ENCODE measurements at regions not wholly inside any gene's neighbourhood (a gene's known extent, or its start where the extent isn't known, plus 50 kb on each side); places are given as distances from the start of the nearest gene placed in this dataset.

GRCh38 chr4:108382751-108383150 is 214.0 kb upstream of the LEF1 start:
- ATAC-seq: no peak
- Mint-ChIP-seq H3K27ac (no peak overlapping the region), H3K27me3 (peaks cover 38% of the 10 kb centered on the region), H3K36me3 (no peaks in the 10 kb centered on the region), H3K9me3 (no peaks in the 10 kb centered on the region), H3K4me1 (no peaks in the 10 kb centered on the region), H3K4me3 (no peak overlapping the region)

GRCh38 chr4:108378164-108378563 is 209.4 kb upstream of the LEF1 start:
- Mint-ChIP-seq H3K27ac (no peak overlapping the region), H3K4me1 (no peaks in the 10 kb centered on the region), H3K27me3 (peaks cover 29% of the 10 kb centered on the region), H3K4me3 (no peak overlapping the region), H3K9me3 (no peaks in the 10 kb centered on the region), H3K36me3 (no peaks in the 10 kb centered on the region)
- ATAC-seq: no peak

GRCh38 chr4:108377021-108377420 is 208.3 kb upstream of the LEF1 start:
- no peak for ATAC-seq
- Mint-ChIP-seq H3K27me3 (peaks cover 20% of the 10 kb centered on the region), H3K4me3 (no peak overlapping the region), H3K36me3 (no peaks in the 10 kb centered on the region), H3K27ac (no peak overlapping the region), H3K9me3 (no peaks in the 10 kb centered on the region), H3K4me1 (no peaks in the 10 kb centered on the region)

- no peaks in the 10 kb centered on the region for H3K36me3 Mint-ChIP-seq
- H3K4me3 Mint-ChIP-seq: no peak overlapping the region
- H3K27ac Mint-ChIP-seq: no peak overlapping the region
- no peak for ATAC-seq
- H3K27me3 Mint-ChIP-seq: peaks cover 27% of the 10 kb centered on the region
- H3K9me3 Mint-ChIP-seq: no peaks in the 10 kb centered on the region
- no peaks in the 10 kb centered on the region for H3K4me1 Mint-ChIP-seq
Measured at GRCh38 chr4:108375434-108375833, 206.7 kb upstream of the LEF1 start.

- H3K27me3 Mint-ChIP-seq: peaks cover 34% of the 10 kb centered on the region
- H3K4me1 Mint-ChIP-seq: no peaks in the 10 kb centered on the region
- no peaks in the 10 kb centered on the region for H3K36me3 Mint-ChIP-seq
- no peak overlapping the region for H3K4me3 Mint-ChIP-seq
- no peak overlapping the region for H3K27ac Mint-ChIP-seq
- no peak for ATAC-seq
- H3K9me3 Mint-ChIP-seq: no peaks in the 10 kb centered on the region
Measured at GRCh38 chr4:108372681-108373080, 203.9 kb upstream of the LEF1 start.

GRCh38 chr4:108371282-108371681 is 202.6 kb upstream of the LEF1 start:
- Mint-ChIP-seq H3K27me3 (peaks cover 26% of the 10 kb centered on the region), H3K36me3 (no peaks in the 10 kb centered on the region), H3K9me3 (no peaks in the 10 kb centered on the region), H3K4me1 (no peaks in the 10 kb centered on the region), H3K4me3 (no peak overlapping the region), H3K27ac (no peak overlapping the region)
- ATAC-seq: no peak

GRCh38 chr4:108370291-108371141 is 201.8 kb upstream of the LEF1 start:
- no peaks in the 10 kb centered on the region for H3K9me3 Mint-ChIP-seq
- H3K4me3 Mint-ChIP-seq: no peak overlapping the region
- H3K36me3 Mint-ChIP-seq: no peaks in the 10 kb centered on the region
- H3K27ac Mint-ChIP-seq: no peak overlapping the region
- no peak for ATAC-seq
- H3K27me3 Mint-ChIP-seq: peaks cover 26% of the 10 kb centered on the region
- no peaks in the 10 kb centered on the region for H3K4me1 Mint-ChIP-seq

GRCh38 chr4:108369035-108369655 is 200.4 kb upstream of the LEF1 start:
- H3K9me3 Mint-ChIP-seq: no peaks in the 10 kb centered on the region
- H3K36me3 Mint-ChIP-seq: no peaks in the 10 kb centered on the region
- H3K4me1 Mint-ChIP-seq: no peaks in the 10 kb centered on the region
- H3K27ac Mint-ChIP-seq: no peak overlapping the region
- no peak overlapping the region for H3K4me3 Mint-ChIP-seq
- ATAC-seq: no peak
- H3K27me3 Mint-ChIP-seq: peaks cover 26% of the 10 kb centered on the region

- no peak for ATAC-seq
- Mint-ChIP-seq H3K4me1 (no peaks in the 10 kb centered on the region), H3K4me3 (no peak overlapping the region), H3K9me3 (no peaks in the 10 kb centered on the region), H3K36me3 (no peaks in the 10 kb centered on the region), H3K27ac (no peak overlapping the region), H3K27me3 (peaks cover 19% of the 10 kb centered on the region)
Measured at GRCh38 chr4:108367751-108368150, 199.0 kb upstream of the LEF1 start.

- Mint-ChIP-seq H3K9me3 (no peaks in the 10 kb centered on the region), H3K36me3 (no peaks in the 10 kb centered on the region), H3K4me3 (no peak overlapping the region), H3K27me3 (peaks cover 19% of the 10 kb centered on the region), H3K27ac (no peak overlapping the region), H3K4me1 (no peaks in the 10 kb centered on the region)
- no peak for ATAC-seq
Measured at GRCh38 chr4:108366716-108367115, 198.0 kb upstream of the LEF1 start.

- no peaks in the 10 kb centered on the region for H3K9me3 Mint-ChIP-seq
- H3K27ac Mint-ChIP-seq: no peak overlapping the region
- H3K36me3 Mint-ChIP-seq: no peaks in the 10 kb centered on the region
- ATAC-seq: no peak
- no peaks in the 10 kb centered on the region for H3K4me1 Mint-ChIP-seq
- peaks cover 9% of the 10 kb centered on the region for H3K27me3 Mint-ChIP-seq
- no peak overlapping the region for H3K4me3 Mint-ChIP-seq
Measured at GRCh38 chr4:108365551-108365950, 196.8 kb upstream of the LEF1 start.

GRCh38 chr4:108361886-108362285 is 193.2 kb upstream of the LEF1 start:
- Mint-ChIP-seq H3K4me3 (no peak overlapping the region), H3K4me1 (no peaks in the 10 kb centered on the region), H3K36me3 (no peaks in the 10 kb centered on the region), H3K27ac (no peak overlapping the region), H3K27me3 (peaks cover 9% of the 10 kb centered on the region), H3K9me3 (no peaks in the 10 kb centered on the region)
- no peak for ATAC-seq

GRCh38 chr4:108361446-108361820 is 192.7 kb upstream of the LEF1 start:
- no peak overlapping the region for H3K27ac Mint-ChIP-seq
- H3K36me3 Mint-ChIP-seq: no peaks in the 10 kb centered on the region
- no peaks in the 10 kb centered on the region for H3K9me3 Mint-ChIP-seq
- H3K27me3 Mint-ChIP-seq: peaks cover 9% of the 10 kb centered on the region
- H3K4me1 Mint-ChIP-seq: no peaks in the 10 kb centered on the region
- H3K4me3 Mint-ChIP-seq: no peak overlapping the region
- no peak for ATAC-seq

GRCh38 chr4:108360754-108361445 is 192.2 kb upstream of the LEF1 start:
- no peaks in the 10 kb centered on the region for H3K36me3 Mint-ChIP-seq
- H3K9me3 Mint-ChIP-seq: no peaks in the 10 kb centered on the region
- no peak for ATAC-seq
- H3K4me3 Mint-ChIP-seq: no peak overlapping the region
- no peak overlapping the region for H3K27ac Mint-ChIP-seq
- H3K27me3 Mint-ChIP-seq: peaks cover 9% of the 10 kb centered on the region
- no peaks in the 10 kb centered on the region for H3K4me1 Mint-ChIP-seq

GRCh38 chr4:108359986-108360681 is 191.4 kb upstream of the LEF1 start:
- Mint-ChIP-seq H3K4me3 (no peak overlapping the region), H3K4me1 (no peaks in the 10 kb centered on the region), H3K9me3 (no peaks in the 10 kb centered on the region), H3K27me3 (peaks cover 9% of the 10 kb centered on the region), H3K27ac (no peak overlapping the region), H3K36me3 (no peaks in the 10 kb centered on the region)
- ATAC-seq: peak; percentile 41

All from stimulated activated memory B cell treated with anti-CD40 and anti-IgM and Interleukin-4, amounts not matched to agents 10 μg/mL and 1 μg/mL and 100 μg/mL, for 72 hours (primary cell).